ENCODE measurements at regions not wholly inside any gene's neighbourhood (a gene's known extent, or its start where the extent isn't known, plus 50 kb on each side); places are given as distances from the start of the nearest gene placed in this dataset.
A peak's percentile ranks its signal among the peaks of the same experiment; 100 is the strongest.

DNA sequence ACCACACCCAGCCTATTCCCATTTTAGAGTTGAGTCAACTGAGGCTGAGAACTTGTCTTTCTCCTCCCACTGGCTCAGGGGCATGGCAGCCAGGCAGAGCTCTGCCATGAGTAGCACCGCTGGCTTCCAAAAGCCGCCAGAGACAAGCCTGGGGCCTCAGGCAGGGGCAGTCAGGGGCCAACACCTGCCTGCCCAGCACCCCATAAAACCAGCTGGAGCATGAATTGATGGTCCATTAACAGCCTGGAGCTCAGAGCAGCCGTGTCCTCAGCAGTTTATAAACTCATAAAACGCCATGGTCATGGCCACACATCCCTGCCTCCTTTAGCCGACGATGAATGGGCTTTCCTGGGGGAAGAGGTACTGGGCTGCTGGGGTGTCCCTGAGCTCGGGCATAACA is 50.6 kb upstream of the PAX7 start:
- TF ChIP-seq, protein P1, sequence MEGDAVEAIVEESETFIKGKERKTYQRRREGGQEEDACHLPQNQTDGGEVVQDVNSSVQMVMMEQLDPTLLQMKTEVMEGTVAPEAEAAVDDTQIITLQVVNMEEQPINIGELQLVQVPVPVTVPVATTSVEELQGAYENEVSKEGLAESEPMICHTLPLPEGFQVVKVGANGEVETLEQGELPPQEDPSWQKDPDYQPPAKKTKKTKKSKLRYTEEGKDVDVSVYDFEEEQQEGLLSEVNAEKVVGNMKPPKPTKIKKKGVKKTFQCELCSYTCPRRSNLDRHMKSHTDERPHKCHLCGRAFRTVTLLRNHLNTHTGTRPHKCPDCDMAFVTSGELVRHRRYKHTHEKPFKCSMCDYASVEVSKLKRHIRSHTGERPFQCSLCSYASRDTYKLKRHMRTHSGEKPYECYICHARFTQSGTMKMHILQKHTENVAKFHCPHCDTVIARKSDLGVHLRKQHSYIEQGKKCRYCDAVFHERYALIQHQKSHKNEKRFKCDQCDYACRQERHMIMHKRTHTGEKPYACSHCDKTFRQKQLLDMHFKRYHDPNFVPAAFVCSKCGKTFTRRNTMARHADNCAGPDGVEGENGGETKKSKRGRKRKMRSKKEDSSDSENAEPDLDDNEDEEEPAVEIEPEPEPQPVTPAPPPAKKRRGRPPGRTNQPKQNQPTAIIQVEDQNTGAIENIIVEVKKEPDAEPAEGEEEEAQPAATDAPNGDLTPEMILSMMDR (IDR thresholded peaks at IDR 0.05), result no peak
- no peaks in the 10 kb centered on the region for H3K27me3 ChIP-seq
- FAIRE-seq (no peak), ATAC-seq (no peak), DNase-seq (no peak)
- intact Hi-C loops (cut with DNase I), result loop anchor here in 1 of 3 donors (10.0 kb wide), 1 partner anchor 1085 kb away; no protein-coding TSS in a partner anchor
- WGBS, 2 donors, result 61 to 64% methylated on average over 7 of the region's 7 CpGs
- H3K9me3 ChIP-seq, result no peaks in the 10 kb centered on the region
- H3K27ac ChIP-seq, result no peak overlapping the region
- no peak overlapping the region for H3K4me3 ChIP-seq
- H3K36me3 ChIP-seq, result no peaks in the 10 kb centered on the region
- no peaks in the 10 kb centered on the region for H3K4me1 ChIP-seq

DNA sequence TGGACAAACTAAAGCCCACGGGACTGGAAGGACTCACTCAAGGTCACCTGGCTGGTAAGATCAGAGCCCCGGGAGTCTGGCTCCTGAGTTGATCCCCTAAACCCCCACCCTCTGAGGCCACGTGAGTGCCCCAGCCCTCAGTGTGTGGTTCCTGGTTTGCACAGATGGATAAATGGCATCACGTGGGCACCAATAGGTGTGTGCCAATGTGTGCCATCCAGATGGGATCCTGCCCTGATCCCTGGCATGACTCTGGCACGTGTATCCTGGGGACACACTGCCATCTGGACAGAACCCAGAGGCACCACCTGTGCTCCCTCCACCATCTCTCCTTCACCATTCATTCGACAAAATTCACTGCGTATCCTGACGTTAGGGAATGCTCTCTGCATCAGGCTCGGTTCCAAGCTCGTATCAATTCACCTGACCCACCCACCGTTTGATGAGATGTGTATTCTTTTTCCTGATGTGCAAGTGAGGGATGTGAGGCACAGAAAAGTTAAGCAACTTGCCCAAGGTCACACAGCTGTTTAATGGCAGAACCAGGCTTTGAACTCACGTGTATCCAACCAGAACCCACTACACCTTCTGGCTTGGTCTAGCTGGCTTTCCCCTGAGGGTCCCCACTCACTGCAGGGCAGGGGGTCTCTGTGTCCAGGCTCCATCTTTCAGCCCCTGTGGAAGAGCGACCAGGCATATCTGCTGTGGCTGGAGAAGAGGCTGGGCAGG is 49.8 kb upstream of the PAX7 start:
- H3K4me3 ChIP-seq, result no peak overlapping the region
- no peak overlapping the region for H3K27ac ChIP-seq
- TF ChIP-seq, protein P1 (IDR thresholded peaks at IDR 0.05), result no peak
- intact Hi-C loops (cut with DNase I), result loop anchor here in 1 of 3 donors (10.0 kb wide), 1 partner anchor 1086 kb away; no protein-coding TSS in a partner anchor
- FAIRE-seq, result no peak
- H3K4me1 ChIP-seq, result no peaks in the 10 kb centered on the region
- no peaks in the 10 kb centered on the region for H3K36me3 ChIP-seq
- H3K27me3 ChIP-seq, result no peaks in the 10 kb centered on the region
- peak in 1 of 4 donors; percentile 59 for ATAC-seq
- 31 to 36% methylated on average over 13 of the region's 13 CpGs for WGBS, 2 donors
- no peak for DNase-seq
- no peaks in the 10 kb centered on the region for H3K9me3 ChIP-seq
